Testis (tissue), 2 donors: ENCODE measurements at regions not wholly inside any gene's neighbourhood (a gene's known extent, or its start where the extent isn't known, plus 50 kb on each side); places are given as distances from the start of the nearest gene placed in this dataset.

Source experiments
- POLR2A ChIP-seq: fragments of 450-650 bp; IDR thresholded peaks from one replicate; pipeline ENCODE4 v1.6.1; 2017; ENCODE audit warnings: antibody characterized with exemption, mild to moderate bottlenecking, moderate library complexity
- TF ChIP-seq, protein P1 (sequence below), 3 experiments: fragments of 450-650 bp in 2 of 3; fragments of 200-600 bp in 1 of 3; sonication (generic) in 1 of 3; IDR thresholded peaks; one replicate each; pipeline ENCODE4 v1.5.1; 2016 to 2019; ENCODE audit warnings: antibody characterized with exemption in 3 of 3, mild to moderate bottlenecking in 2 of 3, moderate library complexity in 1 of 3

DNA sequence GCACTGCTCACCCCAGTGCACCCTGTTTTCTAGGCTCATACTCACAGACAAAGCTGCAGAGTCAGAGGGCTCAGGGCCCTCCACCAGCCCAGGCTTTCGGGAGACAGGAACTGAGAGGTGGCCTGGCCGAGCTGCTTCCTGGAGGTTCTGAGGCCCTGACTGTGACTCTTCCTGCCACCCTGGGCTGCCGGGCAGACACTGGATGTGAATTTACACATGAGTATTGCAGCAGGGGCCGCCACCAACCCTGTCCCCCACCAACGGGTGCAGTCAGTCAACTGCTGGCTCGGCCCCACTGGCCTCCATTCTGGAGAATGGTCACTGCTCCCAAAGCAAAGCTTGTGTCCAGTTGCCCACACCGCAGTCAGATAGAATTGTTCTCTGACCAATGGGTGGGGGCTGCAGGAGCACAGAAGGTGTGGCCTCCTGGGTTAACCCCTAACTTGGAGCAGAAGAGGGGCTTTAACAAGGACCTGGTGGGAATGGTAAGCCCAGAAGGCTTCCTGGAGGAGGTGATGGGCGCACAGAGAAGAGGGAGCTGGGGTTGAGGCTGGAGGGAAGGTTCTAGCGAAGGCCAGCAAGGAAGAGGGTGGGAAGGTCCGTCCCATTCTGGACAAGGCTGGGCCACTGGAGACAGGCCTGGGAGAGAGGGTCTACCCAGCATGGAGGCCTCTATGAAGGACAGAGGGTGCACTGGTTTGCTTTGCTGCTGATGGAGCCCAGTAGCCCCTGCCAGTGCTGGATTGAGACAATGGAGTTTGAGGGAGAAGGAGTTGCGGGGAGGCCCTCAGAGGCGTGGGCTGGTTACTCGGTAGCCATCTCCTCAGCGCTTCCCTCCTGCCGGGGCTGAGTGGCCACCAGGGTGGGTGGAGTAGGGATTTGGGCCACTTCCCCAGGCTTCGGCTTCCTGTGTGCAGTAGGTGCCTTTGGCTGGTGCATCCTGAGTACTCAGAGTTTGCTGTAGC lies 135.3 kb downstream of the CPZ start:
- TF ChIP-seq, protein P1, sequence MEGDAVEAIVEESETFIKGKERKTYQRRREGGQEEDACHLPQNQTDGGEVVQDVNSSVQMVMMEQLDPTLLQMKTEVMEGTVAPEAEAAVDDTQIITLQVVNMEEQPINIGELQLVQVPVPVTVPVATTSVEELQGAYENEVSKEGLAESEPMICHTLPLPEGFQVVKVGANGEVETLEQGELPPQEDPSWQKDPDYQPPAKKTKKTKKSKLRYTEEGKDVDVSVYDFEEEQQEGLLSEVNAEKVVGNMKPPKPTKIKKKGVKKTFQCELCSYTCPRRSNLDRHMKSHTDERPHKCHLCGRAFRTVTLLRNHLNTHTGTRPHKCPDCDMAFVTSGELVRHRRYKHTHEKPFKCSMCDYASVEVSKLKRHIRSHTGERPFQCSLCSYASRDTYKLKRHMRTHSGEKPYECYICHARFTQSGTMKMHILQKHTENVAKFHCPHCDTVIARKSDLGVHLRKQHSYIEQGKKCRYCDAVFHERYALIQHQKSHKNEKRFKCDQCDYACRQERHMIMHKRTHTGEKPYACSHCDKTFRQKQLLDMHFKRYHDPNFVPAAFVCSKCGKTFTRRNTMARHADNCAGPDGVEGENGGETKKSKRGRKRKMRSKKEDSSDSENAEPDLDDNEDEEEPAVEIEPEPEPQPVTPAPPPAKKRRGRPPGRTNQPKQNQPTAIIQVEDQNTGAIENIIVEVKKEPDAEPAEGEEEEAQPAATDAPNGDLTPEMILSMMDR (IDR thresholded peaks at IDR 0.05): no peak
- no peak for TF ChIP-seq POLR2A
